ENCODE measurements at regions not wholly inside any gene's neighbourhood (a gene's known extent, or its start where the extent isn't known, plus 50 kb on each side); places are given as distances from the start of the nearest gene placed in this dataset.
A peak's percentile ranks its signal among the peaks of the same experiment; 100 is the strongest.

GRCh38 chr5:74198156-74198555, 442.4 kb downstream of the ENC1 start:
- no peak for DNase-seq (ENCODE audit: low spot score)

DNA sequence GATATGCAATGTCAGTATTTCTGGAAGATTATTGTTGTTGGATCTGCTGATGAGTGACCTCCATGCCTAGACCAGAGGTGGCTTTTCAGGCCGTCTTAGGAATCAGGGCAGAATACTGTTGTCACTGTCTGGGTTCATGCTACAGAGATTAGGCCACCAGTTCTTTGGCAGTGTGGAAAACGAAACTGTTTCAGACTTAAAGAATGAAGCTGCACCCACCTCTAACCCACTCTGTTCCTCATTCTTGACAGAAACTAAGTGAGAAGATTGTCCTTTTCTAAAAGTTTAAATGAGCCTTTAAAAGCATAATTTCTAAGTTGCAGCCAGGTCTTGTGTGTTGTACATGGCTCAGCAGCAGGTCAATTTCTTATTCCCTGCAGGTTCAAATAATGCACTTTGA, 444.3 kb downstream of the ENC1 start:
- DNase-seq (ENCODE audit: low spot score): no peak

GRCh38 chr5:74194196-74194595, 446.3 kb downstream of the ENC1 start:
- no peak for DNase-seq (ENCODE audit: low spot score)

- peak; percentile 95 for DNase-seq (ENCODE audit: low spot score)
Measured at GRCh38 chr5:74192606-74193299, 447.8 kb downstream of the ENC1 start.

DNA sequence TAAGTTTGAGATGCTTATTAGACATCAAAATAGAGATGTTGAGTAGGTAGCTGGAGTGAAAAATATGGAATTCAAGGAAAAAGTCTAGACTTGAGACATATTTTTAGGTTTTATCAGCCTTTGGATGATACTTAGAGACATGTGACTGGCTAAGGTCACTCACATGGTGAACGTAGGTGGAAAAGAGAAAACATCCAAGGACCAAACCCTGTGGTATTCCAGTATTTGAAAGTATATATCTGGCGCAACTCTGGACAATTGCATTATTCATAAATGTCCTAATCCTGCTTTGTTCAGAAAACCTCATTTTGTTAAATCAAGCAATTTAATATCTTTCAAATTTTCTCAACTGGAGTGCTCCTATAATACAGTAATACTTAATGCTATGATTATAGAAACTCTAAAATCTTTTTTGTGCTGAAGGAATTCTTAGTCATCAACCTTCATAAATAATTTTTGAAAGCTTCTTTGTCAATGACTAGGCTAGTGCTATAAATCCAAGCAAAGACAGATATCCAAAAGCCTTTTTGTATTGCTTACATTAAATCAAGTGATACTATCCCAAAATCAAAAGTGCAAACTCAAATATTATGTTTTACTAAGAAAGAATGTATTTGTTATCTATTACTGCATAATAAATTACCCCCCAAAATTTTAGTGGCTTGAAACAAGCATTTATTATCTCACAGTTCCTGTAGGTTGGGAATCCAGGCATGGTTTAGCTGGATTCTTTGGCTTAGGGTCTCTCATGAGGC, 452.0 kb downstream of the ENC1 start:
- no peak for DNase-seq (ENCODE audit: low spot score)

DNA sequence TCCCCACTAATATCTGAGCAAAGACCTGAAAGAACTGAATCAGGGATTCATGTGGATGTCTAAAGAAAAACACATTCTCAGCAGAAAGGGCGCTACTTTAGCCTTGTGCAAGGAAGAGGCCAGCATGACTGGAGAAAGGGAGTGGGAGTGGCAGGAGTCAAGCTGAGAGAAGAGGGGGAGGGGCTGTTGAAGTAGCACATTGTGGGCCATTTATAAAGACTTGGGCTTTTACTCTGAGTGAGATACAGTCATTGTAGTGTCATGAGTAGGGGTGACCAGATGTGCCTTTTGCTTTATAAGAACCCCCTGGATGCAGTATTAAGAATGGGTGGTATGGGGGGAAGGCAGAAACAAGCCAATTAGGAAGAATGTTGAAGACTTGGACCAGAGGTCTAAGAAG, 452.8 kb downstream of the ENC1 start:
- no peak for DNase-seq (ENCODE audit: low spot score)

- DNase-seq (ENCODE audit: low spot score): no peak
Measured at GRCh38 chr5:74186356-74187315, 453.9 kb downstream of the ENC1 start.

- DNase-seq (ENCODE audit: low spot score): peak; percentile 88
Measured at GRCh38 chr5:74185599-74185998, 454.9 kb downstream of the ENC1 start.

GRCh38 chr5:74184649-74185048, 455.9 kb downstream of the ENC1 start:
- no peak for DNase-seq (ENCODE audit: low spot score)

- DNase-seq (ENCODE audit: low spot score): peak; percentile 41
Measured at GRCh38 chr5:74183041-74183440, 457.5 kb downstream of the ENC1 start.

- no peak for DNase-seq (ENCODE audit: low spot score)
Measured at GRCh38 chr5:74182603-74183002, 457.9 kb downstream of the ENC1 start.

DNA sequence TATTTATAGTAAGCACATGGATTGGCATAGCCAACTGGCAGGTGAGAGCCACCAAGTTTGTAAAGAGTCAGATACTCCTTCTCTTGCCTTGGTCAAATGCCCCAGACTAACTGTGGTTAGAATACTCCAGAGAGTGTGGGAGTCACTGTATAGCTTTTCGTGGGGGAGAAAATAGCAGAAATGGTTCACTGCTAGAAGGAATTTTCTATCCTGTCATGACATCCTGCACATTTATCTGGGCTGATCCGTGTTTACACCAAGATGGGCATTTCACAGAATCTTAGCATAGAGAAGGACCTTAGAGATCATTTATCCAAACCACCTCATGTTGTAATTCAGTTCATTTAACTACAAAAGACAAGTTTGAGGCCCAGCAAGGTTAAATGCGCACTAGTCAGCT, 460.8 kb downstream of the ENC1 start:
- DNase-seq (ENCODE audit: low spot score): no peak

- peak; percentile 94 for DNase-seq (ENCODE audit: low spot score)
Measured at GRCh38 chr5:74179179-74179578, 461.3 kb downstream of the ENC1 start.

DNA sequence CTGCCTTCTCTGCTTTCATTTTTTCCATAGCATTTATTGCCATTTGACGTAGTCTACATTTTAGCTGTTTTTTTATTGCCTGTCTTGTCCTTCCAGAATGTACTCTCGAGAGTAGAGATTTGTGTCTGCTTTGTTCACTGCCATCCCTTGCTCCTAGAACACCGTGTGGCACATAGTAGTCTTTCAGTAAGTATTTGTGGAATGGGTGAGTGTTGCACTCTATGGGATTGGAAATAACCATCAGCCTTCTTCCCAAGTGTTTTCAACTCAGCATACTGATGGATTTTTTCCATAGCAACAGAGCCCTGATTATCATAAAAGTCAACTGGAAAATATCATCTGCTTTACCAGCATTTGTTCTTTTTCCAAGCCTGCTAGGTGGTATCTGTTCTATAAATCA, 462.6 kb downstream of the ENC1 start:
- DNase-seq (ENCODE audit: low spot score): peak; percentile 90

DNA sequence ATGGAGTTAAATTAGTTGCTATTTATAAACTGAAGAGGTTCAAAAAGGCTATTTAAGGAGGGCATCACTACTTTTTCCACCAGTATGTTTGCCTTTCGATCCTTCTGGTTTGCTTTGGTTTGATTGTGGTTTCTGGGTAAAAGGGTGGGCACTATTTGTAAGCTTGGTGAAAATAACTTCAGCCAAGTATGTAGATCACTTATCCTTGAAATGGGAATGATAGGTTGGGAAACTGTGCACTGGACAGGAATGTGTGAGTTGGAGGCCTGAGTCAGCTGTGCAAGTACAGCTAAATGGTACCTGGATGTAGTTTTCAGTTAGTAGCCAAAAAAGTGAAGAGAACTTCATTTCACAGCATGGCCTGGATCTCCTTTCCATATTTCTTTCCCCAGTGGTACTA, 466.2 kb downstream of the ENC1 start:
- DNase-seq (ENCODE audit: low spot score): no peak

- no peak for DNase-seq (ENCODE audit: low spot score)
Measured at GRCh38 chr5:74173665-74174064, 466.9 kb downstream of the ENC1 start.

- DNase-seq (ENCODE audit: low spot score): no peak
Measured at GRCh38 chr5:74173241-74173640, 467.3 kb downstream of the ENC1 start.

GRCh38 chr5:74169701-74170100, 470.8 kb downstream of the ENC1 start:
- DNase-seq (ENCODE audit: low spot score): peak; percentile 92

- DNase-seq (ENCODE audit: low spot score): no peak
Measured at GRCh38 chr5:74167930-74168315, 472.6 kb downstream of the ENC1 start.

DNA sequence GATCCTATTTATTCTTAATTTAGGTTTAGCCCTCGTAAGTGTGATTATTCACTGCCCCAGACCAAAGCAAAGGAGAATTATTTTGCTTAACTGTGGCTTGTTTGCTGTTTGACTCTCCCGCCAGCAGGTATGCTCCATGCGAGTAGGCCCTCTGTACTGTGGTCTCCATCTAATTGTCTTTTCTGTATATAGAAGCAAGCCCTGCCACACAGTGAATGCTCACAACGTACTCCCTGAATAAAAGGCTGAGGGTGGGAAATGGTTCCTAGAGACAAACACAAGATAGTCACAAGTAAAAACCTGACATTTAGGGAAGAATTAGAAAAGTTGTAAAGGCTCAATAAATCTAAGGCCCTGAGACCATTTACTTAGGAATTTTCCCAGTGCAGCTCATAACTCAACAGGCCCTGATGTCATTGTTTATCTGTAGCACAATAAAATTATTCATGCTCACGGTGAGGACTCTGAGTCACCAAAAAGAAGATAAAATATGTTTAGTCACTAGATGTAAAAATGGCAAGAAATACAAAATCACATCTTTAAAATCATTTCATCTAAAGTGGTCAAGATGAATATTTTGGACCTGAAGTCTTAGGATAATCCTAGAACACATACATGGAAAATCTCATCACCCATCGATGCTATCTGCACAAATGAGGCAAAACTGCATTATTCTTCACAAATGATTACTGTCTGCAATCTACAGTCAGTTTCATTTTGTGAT, 473.2 kb downstream of the ENC1 start:
- peak; percentile 73 for DNase-seq (ENCODE audit: low spot score)

- no peak for DNase-seq (ENCODE audit: low spot score)
Measured at GRCh38 chr5:74166064-74166463, 474.5 kb downstream of the ENC1 start.
